ENCODE measurements at regions not wholly inside any gene's neighbourhood (a gene's known extent, or its start where the extent isn't known, plus 50 kb on each side); places are given as distances from the start of the nearest gene placed in this dataset.

GRCh38 chr3:170731281-170731680, 138.7 kb downstream of the RPL22L1 start:
- Histone ChIP-seq H3K4me1 (no peaks in the 10 kb centered on the region), H3K36me3 (no peaks in the 10 kb centered on the region), H3K4me3 (no peak overlapping the region), H3K27me3 (no peaks in the 10 kb centered on the region), H3K9me3 (no peaks in the 10 kb centered on the region), H3K27ac (no peak overlapping the region)
- intact Hi-C loops (cut with DNase I; ENCODE audit: low total_unique reads), result no loop called here
- no peak for TF ChIP-seq POLR2AphosphoS5 (IDR thresholded peaks at IDR 0.05)
- no peak for TF ChIP-seq POLR2A (IDR thresholded peaks at IDR 0.05)
- no peak for TF ChIP-seq CTCF (IDR thresholded peaks at IDR 0.05)
- DNase-seq (ENCODE audit: low spot score in 2 of 2), result no peak

- no peaks in the 10 kb centered on the region for H3K36me3 ChIP-seq
- no peaks in the 10 kb centered on the region for H3K4me1 ChIP-seq
- no peak for DNase-seq (ENCODE audit: low spot score in 2 of 2)
- no peak for TF ChIP-seq POLR2A (IDR thresholded peaks at IDR 0.05)
- TF ChIP-seq POLR2AphosphoS5 (IDR thresholded peaks at IDR 0.05), result no peak
- TF ChIP-seq CTCF (IDR thresholded peaks at IDR 0.05), result no peak
- no peaks in the 10 kb centered on the region for H3K9me3 ChIP-seq
- H3K27me3 ChIP-seq, result no peaks in the 10 kb centered on the region
- intact Hi-C loops (cut with DNase I; ENCODE audit: low total_unique reads), result no loop called here
- H3K27ac ChIP-seq, result no peak overlapping the region
- no peak overlapping the region for H3K4me3 ChIP-seq
Observed at GRCh38 chr3:170730071-170730812, 139.8 kb downstream of the RPL22L1 start.

- H3K9me3 ChIP-seq, result no peaks in the 10 kb centered on the region
- no peaks in the 10 kb centered on the region for H3K27me3 ChIP-seq
- no peak for DNase-seq (ENCODE audit: low spot score in 2 of 2)
- no peaks in the 10 kb centered on the region for H3K4me1 ChIP-seq
- intact Hi-C loops (cut with DNase I; ENCODE audit: low total_unique reads), result no loop called here
- no peak overlapping the region for H3K4me3 ChIP-seq
- no peak overlapping the region for H3K27ac ChIP-seq
- no peaks in the 10 kb centered on the region for H3K36me3 ChIP-seq
- TF ChIP-seq POLR2AphosphoS5 (IDR thresholded peaks at IDR 0.05) (no peak), POLR2A (IDR thresholded peaks at IDR 0.05) (no peak), CTCF (IDR thresholded peaks at IDR 0.05) (no peak)
Observed at GRCh38 chr3:170728181-170728580, 141.8 kb downstream of the RPL22L1 start.

- DNase-seq (ENCODE audit: low spot score in 2 of 2), result no peak
- H3K4me1 ChIP-seq, result no peaks in the 10 kb centered on the region
- no peaks in the 10 kb centered on the region for H3K9me3 ChIP-seq
- H3K4me3 ChIP-seq, result no peak overlapping the region
- TF ChIP-seq POLR2A (IDR thresholded peaks at IDR 0.05) (no peak), POLR2AphosphoS5 (IDR thresholded peaks at IDR 0.05) (no peak), CTCF (IDR thresholded peaks at IDR 0.05) (no peak)
- peak overlapping the region; percentile 63 to 73 for H3K27ac ChIP-seq
- H3K27me3 ChIP-seq, result no peaks in the 10 kb centered on the region
- no peaks in the 10 kb centered on the region for H3K36me3 ChIP-seq
- intact Hi-C loops (cut with DNase I; ENCODE audit: low total_unique reads), result no loop called here
Observed at GRCh38 chr3:170727754-170728153, 141.9 kb upstream of the SLC7A14 start.

- intact Hi-C loops (cut with DNase I; ENCODE audit: low total_unique reads), result no loop called here
- H3K4me1 ChIP-seq, result no peaks in the 10 kb centered on the region
- H3K27me3 ChIP-seq, result no peaks in the 10 kb centered on the region
- peak overlapping the region; percentile 63 to 73 for H3K27ac ChIP-seq
- TF ChIP-seq POLR2A (IDR thresholded peaks at IDR 0.05) (no peak), CTCF (IDR thresholded peaks at IDR 0.05) (no peak), POLR2AphosphoS5 (IDR thresholded peaks at IDR 0.05) (no peak)
- H3K9me3 ChIP-seq, result no peaks in the 10 kb centered on the region
- no peaks in the 10 kb centered on the region for H3K36me3 ChIP-seq
- DNase-seq (ENCODE audit: low spot score in 2 of 2), result no peak
- no peak overlapping the region for H3K4me3 ChIP-seq
Observed at GRCh38 chr3:170726976-170727661, 141.2 kb upstream of the SLC7A14 start.

All from breast epithelium (tissue), 4 donors.